GM21576 (cell line): ENCODE measurements at regions not wholly inside any gene's neighbourhood (a gene's known extent, or its start where the extent isn't known, plus 50 kb on each side); places are given as distances from the start of the nearest gene placed in this dataset.
"Not testable (repeated sequence)": the region's sequence is repeated elsewhere in the genome, so short reads cannot be mapped to it uniquely, and the experiment has no call there.

Experiments
- ATAC-seq: cut with Tn5 transposase; IDR thresholded peaks from one replicate; pipeline ENCODE4 v1.9.1; 2021; ENCODE audit warnings: mild to moderate bottlenecking, moderate library complexity; ENCODE audit not compliant: unreplicated experiment

DNA sequence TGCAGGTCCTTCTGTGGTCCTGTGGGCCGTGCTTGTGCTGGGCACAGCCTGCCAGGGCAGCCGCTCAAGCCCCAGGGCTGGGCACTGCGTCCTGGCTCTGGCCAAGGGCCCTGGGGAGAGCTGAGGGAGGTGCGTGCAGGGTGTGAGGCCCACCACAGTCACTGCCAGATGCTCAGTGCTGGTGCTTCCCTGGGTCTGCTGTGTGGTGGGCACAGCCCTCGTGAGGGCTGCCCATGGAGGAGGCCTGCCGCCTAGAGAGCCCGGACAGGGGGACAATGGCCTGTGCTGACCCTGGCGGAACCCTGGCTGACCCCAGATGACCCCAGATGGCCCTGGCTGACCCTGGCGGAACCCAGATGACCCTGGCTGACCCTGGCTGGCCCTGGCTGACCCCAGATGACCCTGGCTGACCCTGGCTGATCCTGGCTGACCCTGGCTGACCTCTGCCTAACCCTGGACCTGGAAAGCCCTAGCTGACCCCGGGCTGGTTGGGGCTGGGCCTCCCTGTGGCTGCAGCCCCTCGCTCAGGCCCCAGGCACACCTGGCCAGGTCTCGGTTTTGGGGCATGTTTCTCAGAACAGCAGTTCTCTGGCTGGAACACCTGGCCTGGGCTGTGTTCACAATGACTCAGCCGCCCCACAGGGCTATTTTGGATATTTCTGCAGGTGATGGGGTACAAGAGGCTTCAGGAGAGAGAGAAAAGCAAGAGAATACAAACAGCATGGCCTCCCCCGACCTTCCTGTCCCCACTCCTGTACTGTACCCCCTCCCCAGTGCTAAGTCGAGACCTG is 55.4 kb downstream of the TMEM121 start:
- ATAC-seq, result peak; percentile 41

GRCh38 chr14:105582639-105583038 is 56.3 kb downstream of the TMEM121 start:
- ATAC-seq, result no peak

GRCh38 chr14:105583914-105584313 is 57.5 kb downstream of the TMEM121 start:
- ATAC-seq, result not testable (repeated sequence)

- ATAC-seq, result not testable (repeated sequence)
Measured at GRCh38 chr14:105585290-105585689, 58.9 kb downstream of the TMEM121 start.

GRCh38 chr14:105585722-105586121 is 59.3 kb downstream of the TMEM121 start:
- ATAC-seq, result not testable (repeated sequence)

GRCh38 chr14:105586144-105586872 is 59.9 kb downstream of the TMEM121 start:
- ATAC-seq, result not testable (repeated sequence)

DNA sequence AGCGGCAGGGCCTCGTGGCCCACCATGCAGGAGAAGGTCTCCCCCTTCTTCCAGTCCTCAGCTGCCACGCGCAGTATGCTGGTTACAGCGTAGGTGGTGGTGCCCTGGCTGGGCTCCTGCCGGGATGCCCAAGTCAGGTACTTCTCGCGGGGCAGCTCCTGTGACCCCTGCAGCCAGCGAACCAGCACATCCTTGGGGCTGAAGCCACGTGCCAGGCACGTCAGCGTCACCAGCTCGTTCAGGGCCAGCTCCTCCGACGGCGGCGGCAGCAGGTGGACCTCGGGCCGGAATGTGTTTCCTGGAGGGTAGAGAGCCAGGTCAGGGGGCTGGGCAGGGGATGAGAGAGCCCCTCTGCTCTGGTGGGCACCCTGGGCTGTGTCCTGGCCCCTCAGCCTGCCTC is 60.7 kb downstream of the TMEM121 start:
- ATAC-seq, result not testable (repeated sequence)

DNA sequence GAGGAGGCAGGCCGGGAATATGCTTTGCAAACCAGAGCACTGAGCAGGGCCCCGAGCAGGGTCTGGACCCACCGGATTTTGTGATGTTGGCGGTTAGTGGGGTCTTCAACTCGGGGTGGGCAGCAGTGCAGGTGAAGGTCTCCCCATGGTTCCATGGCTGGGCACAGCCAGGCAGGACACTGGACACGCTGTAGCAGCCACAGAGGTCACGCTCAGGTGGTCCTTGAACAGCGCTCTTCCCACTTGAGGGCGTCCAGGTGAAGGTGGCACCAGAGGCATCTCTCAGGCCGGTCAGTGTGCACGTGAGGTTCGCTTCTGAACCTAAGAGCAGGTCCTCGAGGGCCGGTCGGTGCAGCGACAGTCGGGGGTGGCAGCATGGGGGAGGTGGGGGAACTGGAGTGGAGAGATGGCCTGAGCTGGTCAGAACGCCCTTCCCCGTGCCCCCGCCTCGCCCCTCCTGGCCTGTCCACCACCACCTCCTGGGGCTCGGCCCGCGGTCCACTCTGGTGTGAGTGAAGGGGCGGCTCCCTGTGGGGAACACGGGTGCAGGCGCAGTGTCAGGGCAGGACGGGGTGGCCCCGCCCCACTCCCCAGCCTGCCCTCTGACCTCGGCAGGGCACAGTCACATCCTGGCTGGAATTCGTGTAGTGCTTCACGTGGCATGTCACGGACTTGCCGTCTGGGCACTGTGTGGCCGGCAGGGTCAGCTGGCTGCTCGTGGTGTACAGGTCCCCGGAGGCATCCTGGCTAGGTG is 61.3 kb downstream of the TMEM121 start:
- ATAC-seq, result not testable (repeated sequence)

GRCh38 chr14:105588236-105588860 is 62.0 kb downstream of the TMEM121 start:
- no peak for ATAC-seq

- no peak for ATAC-seq
Measured at GRCh38 chr14:105589161-105589925, 63.0 kb downstream of the TMEM121 start.

DNA sequence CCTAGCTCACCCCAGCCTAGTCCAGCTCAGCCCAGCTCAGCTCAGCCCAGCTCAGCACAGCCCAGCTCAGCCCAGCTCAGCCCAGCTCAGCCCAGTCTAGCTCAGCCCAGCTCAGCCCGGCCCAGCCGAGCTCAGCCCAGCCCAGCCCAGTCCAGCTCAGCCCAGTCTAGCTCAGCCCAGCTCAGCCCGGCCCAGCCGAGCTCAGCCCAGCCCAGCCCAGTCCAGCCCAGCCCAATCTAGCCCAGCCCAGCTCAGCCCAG is 63.5 kb downstream of the TMEM121 start:
- ATAC-seq, result not testable (repeated sequence)

- ATAC-seq, result no peak
Measured at GRCh38 chr14:105591052-105591451, 64.7 kb downstream of the TMEM121 start.

- ATAC-seq, result not testable (repeated sequence)
Measured at GRCh38 chr14:105591792-105592341, 65.5 kb downstream of the TMEM121 start.

DNA sequence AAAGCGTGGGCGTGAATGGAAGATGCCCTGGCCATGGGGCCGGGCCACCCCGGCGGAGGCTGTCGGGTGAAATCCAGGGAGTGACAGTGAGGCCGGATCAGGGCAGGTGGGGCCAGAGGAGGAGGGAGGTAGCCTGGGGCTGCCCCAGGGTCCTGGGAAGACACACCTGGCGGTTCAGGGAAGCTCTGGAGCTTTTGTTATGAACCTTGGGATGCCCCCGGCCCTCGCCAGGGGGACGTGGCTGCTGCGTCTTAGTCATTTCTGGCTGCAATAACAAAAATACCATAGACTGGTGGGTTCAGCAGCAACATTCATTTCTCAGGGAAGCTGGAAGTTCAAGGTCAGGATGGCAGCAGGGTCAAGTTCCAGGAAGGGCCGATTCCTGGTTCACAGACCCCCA is 66.3 kb downstream of the TMEM121 start:
- not testable (repeated sequence) for ATAC-seq

DNA sequence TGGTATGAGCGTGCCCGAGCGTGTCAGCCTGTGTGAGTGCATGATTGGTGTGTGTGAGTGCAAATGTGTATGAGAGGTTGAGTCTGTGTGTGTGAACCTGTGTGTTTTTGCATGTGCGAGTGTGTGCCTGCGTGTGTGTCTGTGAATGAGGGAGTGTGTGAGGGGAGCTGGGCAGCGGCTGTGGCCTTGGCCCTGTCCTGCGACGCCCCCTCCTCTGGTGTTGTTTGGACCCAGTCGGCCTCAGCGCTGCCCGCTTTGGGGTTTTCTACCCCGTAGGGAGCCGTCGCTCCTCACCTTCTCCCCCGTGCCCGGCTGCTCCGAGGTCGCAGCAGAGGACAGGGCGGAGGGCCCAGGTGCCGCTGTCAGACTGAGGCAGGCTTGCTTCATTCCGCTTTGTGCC is 69.0 kb downstream of the TMEM121 start:
- not testable (repeated sequence) for ATAC-seq

- ATAC-seq, result not testable (repeated sequence)
Measured at GRCh38 chr14:105596374-105596773, 70.0 kb downstream of the TMEM121 start.

- ATAC-seq, result not testable (repeated sequence)
Measured at GRCh38 chr14:105598040-105598763, 71.8 kb downstream of the TMEM121 start.

DNA sequence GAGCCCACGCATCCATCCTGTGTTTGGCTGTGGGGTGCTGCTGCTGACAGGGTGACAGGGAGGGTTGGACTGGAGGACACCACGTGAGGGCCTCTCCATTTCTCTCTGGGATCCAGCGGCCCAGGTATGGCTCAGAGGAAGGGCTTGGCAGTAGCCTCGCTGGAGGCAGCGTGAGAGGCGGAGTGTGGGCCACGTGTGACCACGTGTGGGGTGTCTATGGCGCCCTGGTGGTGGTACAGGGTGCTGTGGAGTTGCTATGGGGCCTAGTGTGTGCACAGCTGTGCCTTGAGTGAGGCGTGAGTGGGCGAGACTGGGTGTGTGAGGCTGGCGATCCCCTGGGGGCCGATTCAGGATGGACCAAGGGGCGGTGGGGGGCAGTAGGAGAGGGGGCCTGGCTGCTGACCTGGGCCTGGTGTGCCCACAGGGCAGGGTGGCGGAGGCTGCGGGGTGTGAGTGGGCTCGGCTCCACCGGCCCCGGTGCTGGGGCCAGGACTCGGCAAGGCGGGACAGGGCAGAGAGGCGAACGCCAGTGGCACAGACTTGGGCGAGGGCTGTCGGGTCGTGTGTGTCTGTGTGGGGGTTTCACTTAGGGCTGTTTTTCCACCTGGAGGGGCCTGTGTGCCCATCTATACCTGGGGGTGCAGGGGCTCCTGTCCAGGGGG is 72.7 kb downstream of the TMEM121 start:
- ATAC-seq, result not testable (repeated sequence)
